ENCODE measurements at regions not wholly inside any gene's neighbourhood (a gene's known extent, or its start where the extent isn't known, plus 50 kb on each side); places are given as distances from the start of the nearest gene placed in this dataset.

DNA sequence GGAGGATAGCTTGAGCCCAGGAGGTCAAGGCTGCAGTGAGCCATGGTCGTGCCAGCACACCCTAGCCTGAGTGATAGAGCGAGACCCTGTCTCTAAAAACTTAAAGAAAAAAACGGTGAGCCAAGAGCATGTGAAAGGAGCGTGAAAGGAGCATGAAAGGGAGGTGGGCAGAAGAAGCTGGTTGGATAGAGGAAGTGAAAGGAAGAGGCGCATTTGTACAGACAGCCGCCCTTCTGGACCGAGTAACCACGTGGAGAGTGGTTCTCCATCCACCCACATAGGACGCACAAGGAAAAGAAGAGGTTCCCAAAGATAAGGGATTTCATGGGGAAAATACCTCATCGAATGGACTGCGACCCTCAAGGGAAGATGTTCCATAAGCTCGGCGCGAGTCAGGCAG lies 60.4 kb upstream of the IFNAR2 start:
- TF ChIP-seq KDM5A (IDR thresholded peaks at IDR 0.05), result no peak
- no peak for TF ChIP-seq JUN (IDR thresholded peaks at IDR 0.05)
- TF ChIP-seq MYC (IDR thresholded peaks at IDR 0.05; ENCODE audit: borderline replicate concordance, low read length), result no peak
- TF ChIP-seq, protein P1, sequence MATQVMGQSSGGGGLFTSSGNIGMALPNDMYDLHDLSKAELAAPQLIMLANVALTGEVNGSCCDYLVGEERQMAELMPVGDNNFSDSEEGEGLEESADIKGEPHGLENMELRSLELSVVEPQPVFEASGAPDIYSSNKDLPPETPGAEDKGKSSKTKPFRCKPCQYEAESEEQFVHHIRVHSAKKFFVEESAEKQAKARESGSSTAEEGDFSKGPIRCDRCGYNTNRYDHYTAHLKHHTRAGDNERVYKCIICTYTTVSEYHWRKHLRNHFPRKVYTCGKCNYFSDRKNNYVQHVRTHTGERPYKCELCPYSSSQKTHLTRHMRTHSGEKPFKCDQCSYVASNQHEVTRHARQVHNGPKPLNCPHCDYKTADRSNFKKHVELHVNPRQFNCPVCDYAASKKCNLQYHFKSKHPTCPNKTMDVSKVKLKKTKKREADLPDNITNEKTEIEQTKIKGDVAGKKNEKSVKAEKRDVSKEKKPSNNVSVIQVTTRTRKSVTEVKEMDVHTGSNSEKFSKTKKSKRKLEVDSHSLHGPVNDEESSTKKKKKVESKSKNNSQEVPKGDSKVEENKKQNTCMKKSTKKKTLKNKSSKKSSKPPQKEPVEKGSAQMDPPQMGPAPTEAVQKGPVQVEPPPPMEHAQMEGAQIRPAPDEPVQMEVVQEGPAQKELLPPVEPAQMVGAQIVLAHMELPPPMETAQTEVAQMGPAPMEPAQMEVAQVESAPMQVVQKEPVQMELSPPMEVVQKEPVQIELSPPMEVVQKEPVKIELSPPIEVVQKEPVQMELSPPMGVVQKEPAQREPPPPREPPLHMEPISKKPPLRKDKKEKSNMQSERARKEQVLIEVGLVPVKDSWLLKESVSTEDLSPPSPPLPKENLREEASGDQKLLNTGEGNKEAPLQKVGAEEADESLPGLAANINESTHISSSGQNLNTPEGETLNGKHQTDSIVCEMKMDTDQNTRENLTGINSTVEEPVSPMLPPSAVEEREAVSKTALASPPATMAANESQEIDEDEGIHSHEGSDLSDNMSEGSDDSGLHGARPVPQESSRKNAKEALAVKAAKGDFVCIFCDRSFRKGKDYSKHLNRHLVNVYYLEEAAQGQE (IDR thresholded peaks at IDR 0.05), result no peak
- TF ChIP-seq ZFP36 (IDR thresholded peaks at IDR 0.05; ENCODE audit: borderline replicate concordance, partially characterized antibody), result no peak
- TF ChIP-seq BHLHE40 (IDR thresholded peaks at IDR 0.05; ENCODE audit: low read depth, low read length), result no peak
- no peak for TF ChIP-seq FOSB (CRISPR knock-in tag; IDR thresholded peaks at IDR 0.05)
- no peak for TF ChIP-seq CHD2 (IDR thresholded peaks at IDR 0.05; ENCODE audit: low read length, partially characterized antibody)
- no peak for TF ChIP-seq GATA3 (IDR thresholded peaks at IDR 0.05; ENCODE audit: borderline replicate concordance)
- TF ChIP-seq NFE2L2 (conservative IDR thresholded peaks at IDR 0.05; ENCODE audit: low read length), result no peak
- no peak for TF ChIP-seq EHF (CRISPR knock-in tag; IDR thresholded peaks at IDR 0.05)
- TF ChIP-seq FOSL2 (IDR thresholded peaks at IDR 0.05), result no peak
- no peak for TF ChIP-seq FOSL2 (CRISPR knock-in tag; IDR thresholded peaks at IDR 0.05)
- TF ChIP-seq HEYL (CRISPR knock-in tag; IDR thresholded peaks at IDR 0.05), result no peak
- TF ChIP-seq, protein P2, sequence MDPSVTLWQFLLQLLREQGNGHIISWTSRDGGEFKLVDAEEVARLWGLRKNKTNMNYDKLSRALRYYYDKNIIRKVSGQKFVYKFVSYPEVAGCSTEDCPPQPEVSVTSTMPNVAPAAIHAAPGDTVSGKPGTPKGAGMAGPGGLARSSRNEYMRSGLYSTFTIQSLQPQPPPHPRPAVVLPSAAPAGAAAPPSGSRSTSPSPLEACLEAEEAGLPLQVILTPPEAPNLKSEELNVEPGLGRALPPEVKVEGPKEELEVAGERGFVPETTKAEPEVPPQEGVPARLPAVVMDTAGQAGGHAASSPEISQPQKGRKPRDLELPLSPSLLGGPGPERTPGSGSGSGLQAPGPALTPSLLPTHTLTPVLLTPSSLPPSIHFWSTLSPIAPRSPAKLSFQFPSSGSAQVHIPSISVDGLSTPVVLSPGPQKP (IDR thresholded peaks at IDR 0.05; ENCODE audit: low read depth, low read length), result no peak
- TF ChIP-seq TP53 (CRISPR knock-in tag; IDR thresholded peaks at IDR 0.05), result no peak
- TF ChIP-seq CHD4 (IDR thresholded peaks at IDR 0.05; ENCODE audit: borderline replicate concordance), result no peak
- no peak for TF ChIP-seq ESRRA (IDR thresholded peaks at IDR 0.05; ENCODE audit: borderline replicate concordance, low read length)
- TF ChIP-seq EHMT2 (IDR thresholded peaks at IDR 0.05; ENCODE audit: low read depth), result no peak
- TF ChIP-seq HOXB5 (CRISPR knock-in tag; IDR thresholded peaks at IDR 0.05), result no peak
- Histone ChIP-seq H3K9me3 (no peaks in the 10 kb centered on the region), H3K4me2 (no peak overlapping the region), H3K27ac (no peak overlapping the region), H3K4me1 (no peaks in the 10 kb centered on the region), H3K4me3 (no peak overlapping the region)
- DNase-seq (ENCODE audit: low read depth in 1 of 2, low spot score in 1 of 2), result no peak
- WGBS (ENCODE audit: missing lambda C conversion rate), result 46% methylated on average over 14 of the region's 14 CpGs
- ChIA-PET CTCF (interaction anchor here (1.5 kb wide), 1 partner anchor 42 kb away, joined by 4 read pairs; no protein-coding TSS in a partner anchor), POLR2A (no interaction called here)
- FAIRE-seq, result no peak
- ATAC-seq, result no peak

DNA sequence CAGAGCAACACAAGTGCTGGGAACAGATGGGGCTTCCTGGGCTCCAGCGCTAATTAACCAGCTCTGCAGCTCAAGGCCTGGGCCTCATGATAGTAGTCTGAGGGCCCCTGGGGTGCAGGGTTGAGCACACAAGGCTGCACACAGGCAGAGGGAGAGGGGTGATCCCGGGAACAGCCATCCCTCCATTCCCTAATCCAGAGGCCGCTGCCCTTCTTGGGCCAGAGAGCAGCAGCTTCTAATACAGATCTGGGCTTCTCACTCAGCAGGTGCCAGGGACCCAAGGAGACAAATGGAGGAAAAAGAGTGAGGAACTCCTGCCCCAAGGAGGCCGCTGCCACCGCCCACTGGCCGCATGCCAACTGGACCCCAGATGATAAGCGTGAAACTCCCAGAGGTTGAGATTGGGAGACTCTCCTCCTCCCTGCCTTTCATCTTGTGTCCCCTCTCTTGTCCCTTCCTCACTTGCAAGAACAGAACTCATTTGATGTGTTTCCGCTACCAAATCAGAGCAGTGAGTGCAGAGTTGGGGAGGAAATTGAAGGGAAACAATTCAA lies 58.0 kb upstream of the IFNAR2 start:
- ChIA-PET CTCF (interaction anchor here (1.3 kb wide), 1 partner anchor 25 kb away, joined by 3 read pairs; no protein-coding TSS in a partner anchor), POLR2A (no interaction called here)
- no peak for DNase-seq (ENCODE audit: low read depth in 1 of 2, low spot score in 1 of 2)
- H3K27ac ChIP-seq, result no peak overlapping the region
- 29% methylated on average over 6 of the region's 8 CpGs for WGBS (ENCODE audit: missing lambda C conversion rate)
- no peak for FAIRE-seq
- TF ChIP-seq, protein P3, sequence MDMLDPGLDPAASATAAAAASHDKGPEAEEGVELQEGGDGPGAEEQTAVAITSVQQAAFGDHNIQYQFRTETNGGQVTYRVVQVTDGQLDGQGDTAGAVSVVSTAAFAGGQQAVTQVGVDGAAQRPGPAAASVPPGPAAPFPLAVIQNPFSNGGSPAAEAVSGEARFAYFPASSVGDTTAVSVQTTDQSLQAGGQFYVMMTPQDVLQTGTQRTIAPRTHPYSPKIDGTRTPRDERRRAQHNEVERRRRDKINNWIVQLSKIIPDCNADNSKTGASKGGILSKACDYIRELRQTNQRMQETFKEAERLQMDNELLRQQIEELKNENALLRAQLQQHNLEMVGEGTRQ (IDR thresholded peaks at IDR 0.05), result no peak
- TF ChIP-seq, protein P4, sequence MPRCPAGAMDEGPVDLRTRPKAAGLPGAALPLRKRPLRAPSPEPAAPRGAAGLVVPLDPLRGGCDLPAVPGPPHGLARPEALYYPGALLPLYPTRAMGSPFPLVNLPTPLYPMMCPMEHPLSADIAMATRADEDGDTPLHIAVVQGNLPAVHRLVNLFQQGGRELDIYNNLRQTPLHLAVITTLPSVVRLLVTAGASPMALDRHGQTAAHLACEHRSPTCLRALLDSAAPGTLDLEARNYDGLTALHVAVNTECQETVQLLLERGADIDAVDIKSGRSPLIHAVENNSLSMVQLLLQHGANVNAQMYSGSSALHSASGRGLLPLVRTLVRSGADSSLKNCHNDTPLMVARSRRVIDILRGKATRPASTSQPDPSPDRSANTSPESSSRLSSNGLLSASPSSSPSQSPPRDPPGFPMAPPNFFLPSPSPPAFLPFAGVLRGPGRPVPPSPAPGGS (IDR thresholded peaks at IDR 0.05), result no peak
- no peak for TF ChIP-seq HOXB13 (CRISPR knock-in tag; IDR thresholded peaks at IDR 0.05; ENCODE audit: low read depth)
- no peak for TF ChIP-seq CEBPB (IDR thresholded peaks at IDR 0.05)
- no peak for TF ChIP-seq HOXA7 (CRISPR knock-in tag; IDR thresholded peaks at IDR 0.05)
- TF ChIP-seq RAD21 (conservative IDR thresholded peaks at IDR 0.05 in 1 of 2, IDR thresholded peaks at IDR 0.05 in 1 of 2), result no peak
- no peak for TF ChIP-seq NR3C1 (IDR thresholded peaks at IDR 0.05)
- no peak for TF ChIP-seq CBX2 (IDR thresholded peaks at IDR 0.05; ENCODE audit: borderline replicate concordance, low read depth)
- TF ChIP-seq NPAS2 (CRISPR knock-in tag; IDR thresholded peaks at IDR 0.05; ENCODE audit: borderline replicate concordance), result no peak
- no peaks in the 10 kb centered on the region for H3K4me1 ChIP-seq
- no peak overlapping the region for H3K4me2 ChIP-seq
- H3K4me3 ChIP-seq, result no peak overlapping the region
- no peaks in the 10 kb centered on the region for H3K9me3 ChIP-seq
- ATAC-seq, result no peak
